IMR-90 (cell line): ENCODE measurements at regions not wholly inside any gene's neighbourhood (a gene's known extent, or its start where the extent isn't known, plus 50 kb on each side); places are given as distances from the start of the nearest gene placed in this dataset.

Experiments used
- ATAC-seq: fragments of 200-7000 bp; cut with Tn5 transposase; 2 replicates; pipeline ENCODE4 v1.9.1; 2020; ENCODE audit warnings: low read depth, mild to moderate bottlenecking, moderate library complexity
- BruUV-seq: library from RNA; stranded (reverse); fragments of 400-500 nt; replicated peaks from 2 replicates; lab custom pipeline; 2021; lab: Mats Ljungman, UMichigan
- CTCF ChIA-PET: fragments of 300-600 bp; formaldehyde crosslinking; extraction: SDS; loops from one replicate; lab custom pipeline; 2021; ENCODE audit warnings: antibody characterized with exemption; lab: Yijun Ruan, JAX
- POLR2A ChIA-PET: fragments of 300-600 bp; sonication (Branson Sonifier 250); formaldehyde crosslinking; loops from one replicate; lab custom pipeline; 2022; ENCODE audit warnings: antibody characterized with exemption; ENCODE audit not compliant: unreplicated experiment; lab: Charles Lee
- DNase-seq: peaks from one replicate; pipeline ENCODE4 v3.0.0; 2013
- H2AFZ ChIP-seq: replicated peaks from 2 replicates; pipeline ENCODE3; 2013; ENCODE audit warnings: low read length, mild to moderate bottlenecking; ENCODE audit not compliant: poor library complexity
- H2AK5ac ChIP-seq: 2 replicates; pipeline ENCODE4 v1.6.1; 2013; ENCODE audit warnings: low read depth, low read length, inconsistent platforms
- H2AK9ac ChIP-seq: replicated peaks from 2 replicates; pipeline ENCODE3; 2013; ENCODE audit warnings: mild to moderate bottlenecking, low read depth, low read length, moderate library complexity; ENCODE audit not compliant: poor library complexity
- H2BK120ac ChIP-seq: 2 replicates; pipeline ENCODE4 v1.6.1; 2013; ENCODE audit warnings: low read depth, low read length, inconsistent platforms
- H2BK15ac ChIP-seq: 3 replicates; pipeline ENCODE4 v1.6.1; 2013; ENCODE audit warnings: low read depth, low read length, inconsistent platforms
- H2BK20ac ChIP-seq: 2 replicates; pipeline ENCODE4 v1.6.1; 2013; ENCODE audit warnings: low read depth, mild to moderate bottlenecking, inconsistent platforms, low read length, moderate library complexity
- H2BK5ac ChIP-seq: 2 replicates; pipeline ENCODE4 v1.6.1; 2013; ENCODE audit warnings: mild to moderate bottlenecking, low read depth, low read length, inconsistent platforms; ENCODE audit not compliant: poor library complexity, severe bottlenecking
- H3K14ac ChIP-seq: replicated peaks from 2 replicates; pipeline ENCODE4 v1.6.1; 2013; ENCODE audit warnings: low read depth, low read length, inconsistent platforms
- H3K18ac ChIP-seq: 2 replicates; pipeline ENCODE4 v1.6.1; 2013; ENCODE audit warnings: low read depth, low read length, control low read depth
- H3K23ac ChIP-seq: 2 replicates; pipeline ENCODE4 v1.6.1; 2013; ENCODE audit warnings: low read depth, low read length, inconsistent platforms
- H3K27ac ChIP-seq: 2 replicates; pipeline ENCODE4 v1.5.1; 2013; ENCODE audit warnings: mild to moderate bottlenecking, control low read depth, low read length; ENCODE audit not compliant: insufficient read depth
- H3K27me3 ChIP-seq: 2 replicates; pipeline ENCODE4 v1.6.1; 2013; ENCODE audit warnings: low read length; ENCODE audit not compliant: control insufficient read depth, insufficient read depth
- H3K36me3 ChIP-seq: 2 replicates; pipeline ENCODE4 v1.6.1; 2013; ENCODE audit warnings: low read length, mixed read lengths; ENCODE audit not compliant: control insufficient read depth, insufficient read depth
- H3K4ac ChIP-seq: 2 replicates; pipeline ENCODE4 v1.6.1; 2013; ENCODE audit warnings: low read depth, low read length, inconsistent platforms
- H3K4me1 ChIP-seq: 2 replicates; pipeline ENCODE4 v1.6.1; 2013; ENCODE audit warnings: low read length, mixed read lengths; ENCODE audit not compliant: control insufficient read depth, insufficient read depth
- H3K4me2 ChIP-seq: 2 replicates; pipeline ENCODE4 v1.6.1; 2013; ENCODE audit warnings: low read depth, mild to moderate bottlenecking, control low read depth, low read length, moderate library complexity
- H3K4me3 ChIP-seq: 2 replicates; pipeline ENCODE4 v1.5.1; 2013; ENCODE audit warnings: low read depth, mild to moderate bottlenecking, control low read depth, low read length, moderate library complexity; ENCODE audit not compliant: insufficient read depth
- H3K56ac ChIP-seq: 2 replicates; pipeline ENCODE4 v1.6.1; 2013; ENCODE audit warnings: low read length, inconsistent platforms; ENCODE audit not compliant: insufficient read depth; ENCODE audit errors: extremely low read depth
- H3K79me1 ChIP-seq, 2 experiments: 2 replicates each; pipeline ENCODE4 v1.6.1; 2013; ENCODE audit warnings: low read length in 2 of 2, inconsistent platforms in 1 of 2, low read depth in 1 of 2
- H3K9ac ChIP-seq: 2 replicates; pipeline ENCODE4 v1.6.1; 2013; ENCODE audit warnings: low read depth, low read length, control low read depth
- H3K9me1 ChIP-seq: 2 replicates; pipeline ENCODE4 v1.6.1; 2013; ENCODE audit warnings: low read length, inconsistent platforms; ENCODE audit not compliant: insufficient read depth
- H3K9me3 ChIP-seq: 2 replicates; pipeline ENCODE4 v1.6.1; 2013; ENCODE audit warnings: low read length; ENCODE audit not compliant: control insufficient read depth, insufficient read depth
- H4K20me1 ChIP-seq: 2 replicates; pipeline ENCODE4 v1.6.1; 2013; ENCODE audit warnings: low read length, inconsistent platforms; ENCODE audit not compliant: insufficient read depth
- H4K5ac ChIP-seq: 2 replicates; pipeline ENCODE4 v1.6.1; 2013; ENCODE audit warnings: mild to moderate bottlenecking, low read depth, low read length, control low read depth
- H4K8ac ChIP-seq, 2 experiments: 2 replicates each; pipeline ENCODE4 v1.6.1; 2013; ENCODE audit warnings: low read depth in 2 of 2, low read length in 2 of 2, control low read depth in 1 of 2, inconsistent platforms in 1 of 2
- H4K91ac ChIP-seq: 2 replicates; pipeline ENCODE4 v1.6.1; 2013; ENCODE audit warnings: low read depth, low read length, inconsistent platforms; ENCODE audit not compliant: insufficient read depth
- BHLHE40 ChIP-seq: fragments of 150-350 bp; IDR thresholded peaks from 2 replicates; pipeline ENCODE4 v1.6.1; 2016; ENCODE audit warnings: mild to moderate bottlenecking, low read depth, low read length
- CTCF ChIP-seq: conservative IDR thresholded peaks from 2 replicates; pipeline ENCODE4 v1.5.1; 2012; ENCODE audit warnings: mild to moderate bottlenecking, low read depth, low read length, improper control_type of control experiment
- MAFK ChIP-seq: IDR thresholded peaks from 2 replicates; pipeline ENCODE4 v1.6.1; 2012; ENCODE audit warnings: low read depth, low read length, improper control_type of control experiment
- NFE2L2 ChIP-seq: fragments of 150-350 bp; IDR thresholded peaks from 2 replicates; pipeline ENCODE4 v1.6.1; 2016; ENCODE audit warnings: low read depth, mild to moderate bottlenecking, low read length
- POLR2A ChIP-seq: IDR thresholded peaks from 2 replicates; pipeline ENCODE4 v1.6.1; 2012; ENCODE audit warnings: mild to moderate bottlenecking, low read depth, low read length
- RAD21 ChIP-seq: IDR thresholded peaks from 2 replicates; pipeline ENCODE4 v1.6.1; 2012; ENCODE audit warnings: low read length, improper control_type of control experiment
- RCOR1 ChIP-seq: IDR thresholded peaks from 2 replicates; pipeline ENCODE4 v1.6.1; 2012; ENCODE audit warnings: mild to moderate bottlenecking, low read length, improper control_type of control experiment; ENCODE audit not compliant: insufficient replicate concordance
- RFX5 ChIP-seq: IDR thresholded peaks from 2 replicates; pipeline ENCODE4 v1.8.0; 2012; ENCODE audit warnings: low read depth, mild to moderate bottlenecking, low read length, moderate library complexity
- USF2 ChIP-seq: fragments of 150-350 bp; IDR thresholded peaks from 2 replicates; pipeline ENCODE4 v1.6.1; 2017; ENCODE audit warnings: mild to moderate bottlenecking, antibody characterized with exemption, low read length, low read depth
- whole genome bisulfite sequencing, 2 experiments: methylation state at CpG; one replicate each; pipeline versions ENCODE4 v1.1.5 to v1.1.7; 2013; ENCODE audit warnings: missing lambda C conversion rate in 2 of 2; ENCODE audit not compliant: insufficient read length in 1 of 2; ENCODE audit errors: extremely low coverage in 2 of 2; 5-methylcytosine and 5-hydroxymethylcytosine counted together
- dilution Hi-C: fragments of 300-500 bp; cut with HindIII; formaldehyde crosslinking; loops from one replicate; pipeline ENCODE4 v1.14.3; 2018; ENCODE audit warnings: low sequenced_read_pairs; ENCODE audit not compliant: unreplicated experiment
- in situ Hi-C: fragments of 300-500 bp; cut with MboI; formaldehyde crosslinking; loops from 3 replicates; pipeline ENCODE4 v1.14.3; 2019; ENCODE audit warnings: low sequenced_read_pairs, inconsistent platforms, mixed read lengths
- intact Hi-C: fragments of 100-400 bp; cut with micrococcal nuclease; formaldehyde crosslinking; loops from 2 replicates; pipeline ENCODE4 v1.10.0; 2022

- DNase-seq (peak; percentile 33), ATAC-seq (no peak)
- WGBS, 2 experiments, result no CpG with 5 or more reads among the region's 2 CpGs
- Histone ChIP-seq H2BK120ac (peak overlapping the region; percentile 76), H3K27me3 (no peaks in the 10 kb centered on the region), H3K36me3 (no peaks in the 10 kb centered on the region), H3K9ac (no peak overlapping the region), H3K4me3 (no peak overlapping the region), H3K14ac (peak overlapping the region; percentile 61), H3K9me1 (no peaks in the 10 kb centered on the region; the same call in 1 of the 2 replicates), H2AK5ac (peak overlapping the region; percentile 33; the same call in 1 of the 2 replicates), H3K18ac (peak overlapping the region; percentile 76; the same call in 1 of the 2 replicates), H3K9me3 (no peaks in the 10 kb centered on the region), H4K5ac (peak overlapping the region; percentile 91), H3K23ac (peak overlapping the region; percentile 48; the same call in 1 of the 2 replicates), H3K79me1 (no peaks in the 10 kb centered on the region), H3K27ac (no peak overlapping the region), H2AFZ (no peak overlapping the region), H2BK5ac (peak overlapping the region; percentile 20), H2AK9ac (no peak overlapping the region), H2BK15ac (0 out of 3 replicates have a peak overlapping the region, but pooled peaks have one; percentile 49), H4K20me1 (no peaks in the 10 kb centered on the region), H3K4me2 (no peak overlapping the region), H4K8ac (peak overlapping the region; percentile 42 to 58; a peak in 3 of 4 replicates), H3K4me1 (peaks cover 4% of the 10 kb centered on the region), H3K4ac (peak overlapping the region; percentile 29; the same call in 1 of the 2 replicates), H3K56ac (no peak overlapping the region), H2BK20ac (peak overlapping the region; percentile 84; the same call in 1 of the 2 replicates), H4K91ac (peak overlapping the region; percentile 66)
- POLR2A ChIA-PET, result no interaction called here
- dilution Hi-C loops (no loop called here), intact Hi-C loops (no loop called here), in situ Hi-C loops (no loop called here)
- CTCF ChIA-PET, result no interaction called here
- no TSS peak for BruUV-seq
- TF ChIP-seq RAD21 (no peak), NFE2L2 (no peak), CTCF (no peak), USF2 (no peak), BHLHE40 (no peak), MAFK (no peak), RFX5 (no peak), POLR2A (no peak), RCOR1 (no peak)
Measured at GRCh38 chr11:28618416-28618815, 510.2 kb downstream of the METTL15 start.
